Activated T-cell treated with anti-CD3 and anti-CD28 coated beads for 24 hours (primary cell): ENCODE measurements at regions not wholly inside any gene's neighbourhood (a gene's known extent, or its start where the extent isn't known, plus 50 kb on each side); places are given as distances from the start of the nearest gene placed in this dataset.
"Not testable (repeated sequence)": the region's sequence is repeated elsewhere in the genome, so short reads cannot be mapped to it uniquely, and the experiment has no call there.

Experiments
- DNase-seq: peaks from one replicate; pipeline ENCODE4 v3.0.0-alpha.2; 2020; ENCODE audit warnings: low read depth

DNA sequence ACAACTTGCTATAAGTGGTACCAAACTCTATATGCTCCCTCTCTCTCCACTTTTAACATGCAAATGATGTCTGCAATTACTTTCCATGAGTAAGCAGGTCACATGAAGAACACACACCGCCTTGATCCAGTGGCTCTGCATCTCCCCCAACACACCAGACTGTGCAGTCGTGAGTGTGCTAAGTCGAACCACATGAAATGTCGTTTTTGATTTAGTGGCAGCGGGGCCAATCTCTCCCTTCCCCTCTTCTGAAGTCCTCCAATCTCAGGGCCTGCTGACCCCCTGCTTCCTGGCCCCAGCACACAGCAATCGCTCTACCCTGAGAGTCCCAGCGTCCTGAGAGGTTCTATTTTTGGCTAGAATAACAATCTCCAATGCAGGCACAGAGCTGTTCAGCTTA, 312.5 kb downstream of the SHQ1 start:
- no peak for DNase-seq

- DNase-seq = no peak
Observed at GRCh38 chr3:72533591-72534473, 314.4 kb downstream of the SHQ1 start.

DNA sequence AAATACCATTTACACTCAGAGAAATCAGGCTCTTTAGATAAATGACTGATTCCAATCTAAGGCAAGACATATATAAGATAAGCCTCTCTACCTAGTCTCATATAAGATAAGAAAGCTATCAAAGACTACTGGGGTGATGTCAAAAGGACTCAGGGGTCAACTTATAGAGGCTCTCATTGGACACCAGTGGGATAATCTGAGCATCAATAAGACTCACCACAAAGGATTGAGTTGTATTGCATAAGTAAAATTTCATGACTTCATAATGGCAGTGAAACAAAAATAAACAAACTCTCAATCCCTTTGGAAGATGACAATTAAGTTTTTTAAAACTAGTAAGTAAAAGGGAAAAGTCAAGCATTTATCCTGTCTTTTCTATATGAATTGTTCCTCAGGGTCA, 317.8 kb downstream of the SHQ1 start:
- DNase-seq = no peak

DNA sequence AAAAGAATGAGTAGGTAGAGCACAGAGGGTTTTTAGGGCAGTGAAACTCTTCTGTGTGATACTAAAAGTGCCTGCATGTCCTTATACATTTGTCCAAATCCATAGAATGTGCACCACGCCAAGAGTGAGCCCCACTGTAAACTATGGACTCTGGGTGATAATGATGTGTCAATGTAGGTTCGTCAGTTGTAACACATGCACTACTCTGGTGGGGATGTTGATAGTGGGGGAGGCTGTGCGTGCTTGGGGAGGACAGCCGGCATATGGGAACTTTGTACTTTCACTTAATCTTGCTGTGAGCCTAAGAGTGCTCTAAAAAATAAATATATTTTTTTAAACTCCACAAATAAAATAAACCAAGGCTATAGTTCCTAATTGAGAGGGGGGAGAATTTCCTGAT, 319.2 kb downstream of the SHQ1 start:
- no peak for DNase-seq

GRCh38 chr3:72523429-72524151, 324.7 kb downstream of the SHQ1 start:
- DNase-seq = no peak

DNA sequence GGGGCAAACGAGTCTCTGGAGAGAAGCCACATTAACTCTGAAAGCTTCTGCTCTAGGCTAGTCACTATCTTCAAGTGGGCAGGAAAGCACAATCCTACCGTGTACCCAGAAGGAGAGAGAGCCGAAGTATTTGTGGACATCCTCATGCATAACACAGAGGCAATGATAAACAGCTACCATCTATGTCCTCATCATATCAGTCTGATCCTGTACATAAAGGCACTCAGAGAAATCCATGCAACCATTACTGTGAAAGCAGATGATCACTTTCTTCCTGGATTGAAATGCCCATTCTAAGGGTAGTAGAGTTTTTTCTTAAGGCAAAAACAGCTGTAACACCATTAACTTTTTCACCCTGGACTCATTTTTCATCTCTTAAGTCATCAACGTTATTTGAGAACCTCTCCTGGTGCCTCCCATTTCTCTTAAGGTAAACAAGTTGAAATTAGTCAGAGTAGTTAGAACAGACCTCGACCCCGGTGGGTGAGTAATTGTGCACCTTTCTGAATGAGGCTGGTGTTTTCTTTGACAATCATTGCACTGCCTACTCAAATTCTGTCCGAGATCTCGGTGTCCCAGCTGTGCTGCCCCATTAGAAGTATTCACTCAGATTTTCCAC, 327.4 kb downstream of the SHQ1 start:
- peak; percentile 45 for DNase-seq

DNA sequence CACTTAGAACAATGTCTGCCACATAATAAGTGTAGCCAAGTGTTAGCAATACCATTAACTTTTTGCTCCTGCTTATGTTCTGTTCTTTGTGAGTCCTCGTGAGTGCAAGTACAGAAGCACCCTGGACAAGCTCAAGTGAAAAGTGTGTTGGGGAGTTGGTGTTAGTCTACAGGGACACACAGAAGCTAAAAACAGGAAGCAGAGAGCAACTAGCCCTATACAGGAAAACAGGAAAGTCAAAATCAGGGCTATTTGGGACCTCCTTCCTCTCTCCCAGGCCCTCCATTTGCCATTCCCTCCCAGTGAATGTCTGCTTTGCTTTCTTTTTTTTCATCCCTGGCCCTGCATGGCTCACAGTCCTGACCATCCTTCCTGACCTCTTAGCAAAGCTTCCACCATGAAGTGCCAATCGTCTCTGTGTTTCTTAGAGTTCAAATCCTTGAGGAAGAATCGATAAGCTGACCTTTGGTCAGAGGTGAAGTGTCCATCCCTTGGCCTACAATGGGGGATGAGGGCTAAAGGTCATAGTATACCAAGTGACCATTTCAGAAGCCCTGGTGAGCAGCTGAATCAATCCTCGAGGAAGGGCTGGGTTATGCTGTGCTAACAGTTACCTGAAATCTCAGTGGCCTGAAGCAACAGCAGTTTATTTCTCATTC, 328.2 kb downstream of the SHQ1 start:
- DNase-seq = no peak

DNA sequence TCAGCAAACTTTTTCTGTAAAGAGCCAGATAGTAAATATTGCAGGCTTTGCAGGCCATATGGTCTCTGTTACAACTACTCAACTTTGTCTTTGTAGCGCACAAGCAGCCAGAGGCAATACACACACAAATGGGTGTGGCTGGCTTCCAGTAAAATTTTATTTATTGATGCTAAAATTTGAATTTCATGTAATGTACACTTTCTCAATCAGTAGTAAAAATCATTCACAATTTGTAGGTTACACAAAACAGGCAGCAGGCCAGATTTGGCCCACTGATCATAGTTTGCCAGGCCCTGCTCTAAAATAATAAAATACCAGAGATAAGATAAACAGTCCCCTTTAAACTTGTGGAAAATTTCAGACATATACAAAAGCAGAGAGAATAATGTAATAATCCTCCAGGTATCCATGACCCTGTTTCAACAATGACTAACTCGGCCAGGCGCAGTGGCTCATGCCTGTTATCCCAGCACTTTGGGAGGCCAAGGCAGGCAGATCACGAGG, 330.3 kb downstream of the SHQ1 start:
- no peak for DNase-seq

DNA sequence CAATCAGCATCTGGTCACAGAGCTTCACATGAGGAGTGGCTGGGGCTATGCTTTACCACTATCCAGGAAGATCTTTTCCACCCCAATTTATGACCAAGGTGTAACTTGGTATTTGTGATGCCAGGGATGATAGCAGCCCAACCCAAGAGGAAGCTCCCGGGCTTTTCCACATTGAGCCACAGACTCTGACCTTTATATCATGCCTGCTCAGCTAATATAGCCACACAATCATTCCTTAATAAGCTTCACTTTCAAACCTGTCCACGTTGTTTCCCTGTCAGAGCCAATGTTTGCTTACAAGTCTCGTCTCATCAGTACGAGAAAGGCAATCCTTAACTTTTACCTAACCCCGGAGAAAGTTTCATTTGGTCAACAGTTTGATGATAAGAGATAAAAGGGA, 330.9 kb downstream of the SHQ1 start:
- no peak for DNase-seq

DNA sequence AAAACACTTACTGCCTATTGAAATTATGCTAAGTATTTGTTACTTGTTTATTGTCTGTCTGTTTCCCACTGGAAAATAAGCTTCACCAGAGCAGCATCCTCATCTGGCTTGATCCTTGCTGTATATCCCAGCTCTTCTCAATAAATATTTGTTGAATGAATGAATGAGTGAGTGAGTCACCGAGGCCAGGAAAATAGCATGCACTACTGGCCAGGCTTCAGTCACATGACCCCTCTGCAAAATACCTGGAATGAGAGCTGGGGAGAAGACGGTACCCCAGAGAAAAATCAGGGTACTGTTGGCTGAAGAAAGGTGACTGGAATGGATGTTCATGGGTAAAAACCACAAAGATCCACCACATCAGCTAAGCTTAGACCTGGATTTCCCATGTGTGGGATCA, 331.9 kb downstream of the SHQ1 start:
- DNase-seq = no peak

GRCh38 chr3:72515941-72516340, 332.3 kb downstream of the SHQ1 start:
- DNase-seq = no peak

DNA sequence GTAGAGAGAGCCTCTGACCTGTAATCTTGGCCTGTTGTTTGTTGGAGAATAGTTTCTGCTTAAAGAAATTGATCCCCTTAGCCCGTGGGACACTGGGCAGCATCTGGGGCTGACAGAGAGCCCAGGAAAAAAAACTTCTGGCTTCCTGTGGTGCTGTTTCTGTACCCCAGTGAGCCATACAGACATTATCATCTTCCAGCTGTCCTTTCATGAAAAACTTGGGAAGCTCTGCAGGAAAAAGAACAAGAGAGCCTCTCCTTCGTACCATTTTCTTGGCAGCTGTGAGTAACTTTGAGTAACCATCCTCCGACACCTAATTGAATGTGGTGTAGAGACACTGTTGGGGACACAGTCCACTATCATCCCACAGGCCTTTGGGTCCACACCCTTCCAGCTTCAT, 333.0 kb downstream of the SHQ1 start:
- DNase-seq = no peak

DNA sequence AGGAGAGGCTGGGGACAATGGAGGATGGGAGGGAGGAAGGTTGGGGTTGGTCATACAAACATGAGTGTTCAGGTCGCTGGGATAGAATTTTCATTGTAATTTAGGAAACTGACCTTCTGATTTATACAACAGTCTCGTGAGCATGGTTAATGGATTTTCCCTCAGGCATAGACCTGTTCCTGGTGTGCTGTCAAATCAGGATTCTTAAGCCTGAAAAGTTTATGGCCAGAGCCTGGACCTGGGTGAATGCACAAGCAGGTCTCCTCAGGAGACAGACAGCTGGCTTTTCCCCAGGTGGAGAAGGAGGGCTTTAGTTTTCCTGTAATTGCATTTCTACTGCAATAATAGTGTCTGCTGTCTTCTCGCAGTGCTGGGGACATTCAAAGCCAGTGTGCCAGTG, 338.0 kb downstream of the SHQ1 start:
- DNase-seq = no peak

DNA sequence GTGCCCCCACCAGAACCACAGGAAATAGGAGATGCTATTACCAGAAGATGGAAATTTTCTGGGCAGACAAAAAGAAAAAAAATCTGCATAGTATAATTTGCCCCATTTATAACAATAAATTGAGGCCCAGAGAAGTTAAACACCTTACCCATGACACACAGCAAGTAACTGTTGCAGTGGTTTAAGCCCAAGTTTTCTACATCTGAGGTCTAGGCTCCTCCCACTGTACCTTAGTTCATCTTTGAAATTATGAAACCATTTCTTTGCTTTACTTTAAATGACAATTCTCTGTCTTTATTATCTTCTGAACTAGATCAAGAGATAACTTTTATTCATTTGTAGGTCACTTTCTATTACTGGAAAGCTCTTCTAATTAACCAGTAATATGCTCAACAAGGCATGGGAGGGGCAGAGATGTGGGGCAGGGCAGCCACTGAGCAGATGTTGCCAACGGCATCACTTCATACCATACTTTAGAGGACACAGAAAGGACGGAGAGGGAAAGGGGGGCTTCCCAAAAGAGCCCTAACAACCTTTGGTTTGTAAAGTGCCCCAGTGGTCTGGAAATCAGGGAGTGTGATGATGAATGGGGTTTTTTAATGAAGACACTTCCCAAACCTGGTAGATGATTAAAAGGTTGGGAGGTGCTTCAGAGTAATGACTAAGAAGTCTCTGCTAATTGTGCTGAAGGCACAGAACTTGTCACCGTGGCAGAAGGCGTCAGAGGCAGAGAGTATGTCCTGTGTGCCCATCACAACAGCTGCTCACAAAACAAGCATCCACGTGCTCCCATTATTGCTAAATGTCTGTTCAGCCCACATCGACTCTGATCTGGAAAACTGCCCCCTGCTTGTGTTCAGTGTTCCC, 342.5 kb downstream of the SHQ1 start:
- no peak for DNase-seq

- DNase-seq = not testable (repeated sequence)
Observed at GRCh38 chr3:72497501-72497900, 350.7 kb downstream of the SHQ1 start.

- no peak for DNase-seq
Observed at GRCh38 chr3:72496051-72496670, 352.1 kb downstream of the SHQ1 start.

DNA sequence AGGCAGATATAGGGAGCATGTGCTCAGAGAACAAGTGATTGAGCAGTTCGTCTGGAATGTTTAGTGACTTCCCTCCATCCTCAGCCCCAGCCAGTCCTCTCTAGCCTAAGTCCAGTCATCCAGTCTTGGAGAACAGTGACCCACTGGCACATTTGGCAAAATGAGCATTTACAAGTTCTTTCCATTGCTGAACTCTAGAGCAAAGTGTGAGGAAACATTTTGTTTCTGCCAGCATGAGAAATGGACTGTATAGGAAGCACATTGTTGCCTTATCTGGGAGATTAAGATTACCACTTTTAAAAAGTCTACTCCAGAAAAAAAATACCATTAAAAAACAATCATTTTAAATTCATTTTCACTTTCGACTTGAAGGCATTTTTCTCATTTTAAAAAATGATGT, 353.6 kb downstream of the SHQ1 start:
- DNase-seq = no peak

DNA sequence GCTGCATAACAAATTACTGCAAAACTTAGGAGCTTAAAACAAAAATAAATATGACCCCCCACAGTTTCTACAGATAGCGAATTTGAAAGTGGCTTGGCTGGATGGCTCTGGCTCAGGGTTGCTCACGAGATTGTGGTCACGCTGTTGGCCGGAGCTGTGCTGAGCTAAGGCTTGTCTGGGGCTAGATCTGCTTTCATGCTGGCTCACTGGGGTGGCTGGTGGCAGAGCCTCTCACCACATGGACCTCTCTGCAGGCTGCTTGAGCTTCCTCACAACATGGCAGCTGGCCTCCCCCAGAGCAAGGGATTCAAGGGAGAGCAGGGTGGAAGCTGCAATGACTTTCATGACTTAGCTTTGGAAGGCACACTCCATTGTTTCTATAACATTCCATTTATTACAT, 354.1 kb downstream of the SHQ1 start:
- DNase-seq = no peak

- no peak for DNase-seq
Observed at GRCh38 chr3:72492240-72492639, 356.0 kb downstream of the SHQ1 start.

GRCh38 chr3:72490688-72491435, 357.4 kb downstream of the SHQ1 start:
- DNase-seq = no peak
